ENCODE measurements at regions not wholly inside any gene's neighbourhood (a gene's known extent, or its start where the extent isn't known, plus 50 kb on each side); places are given as distances from the start of the nearest gene placed in this dataset.

GRCh38 chr10:123582084-123582989, 83.8 kb upstream of the GPR26 start:
- H3K4me1 ChIP-seq, result peaks cover 7 to 25% (median 24%) of the 10 kb centered on the region in 4 donors
- 19% methylated on average over 6 of the region's 6 CpGs for WGBS
- intact Hi-C loops (cut with DNase I), result loop anchor here (1.0 to 10.0 kb wide), 3 partner anchors 192 to 810 kb away; no protein-coding TSS in a partner anchor
- no peaks in the 10 kb centered on the region for H3K36me3 ChIP-seq
- H3K9me3 ChIP-seq, result no peaks in the 10 kb centered on the region
- peaks cover 0 to 10% (median 2%) of the 10 kb centered on the region in 4 donors for H3K27me3 ChIP-seq
- H3K4me3 ChIP-seq, result no peak overlapping the region
- TF ChIP-seq POLR2AphosphoS5 (IDR thresholded peaks at IDR 0.05), result peak in 1 of 2 donors; percentile 42
- TF ChIP-seq EP300 (IDR thresholded peaks at IDR 0.05), result no peak
- peak; percentile 82 to 85 (median 85) for TF ChIP-seq CTCF (IDR thresholded peaks at IDR 0.05)
- no peak for TF ChIP-seq POLR2A (IDR thresholded peaks at IDR 0.05; ENCODE audit: low read depth)
- H3K27ac ChIP-seq (replicated peaks in 1 of 4), result no peak overlapping the region
- peak; percentile 96 for DNase-seq (ENCODE audit: extremely low spot score)

- H3K9me3 ChIP-seq, result no peaks in the 10 kb centered on the region
- H3K4me3 ChIP-seq, result peak overlapping the region in 3 of 4 donors; percentile 16 to 23 (median 22)
- TF ChIP-seq POLR2AphosphoS5 (IDR thresholded peaks at IDR 0.05) (peak; percentile 23 to 77), CTCF (IDR thresholded peaks at IDR 0.05) (peak; percentile 86 to 91 (median 88)), EP300 (IDR thresholded peaks at IDR 0.05) (no peak)
- H3K27me3 ChIP-seq, result peaks cover 0 to 9% (median 2%) of the 10 kb centered on the region in 4 donors
- H3K27ac ChIP-seq (replicated peaks in 1 of 4), result peak overlapping the region; percentile 44 to 72 (median 64)
- peaks cover 7 to 25% (median 24%) of the 10 kb centered on the region in 4 donors for H3K4me1 ChIP-seq
- peak; percentile 94 for DNase-seq (ENCODE audit: extremely low spot score)
- no peaks in the 10 kb centered on the region for H3K36me3 ChIP-seq
- intact Hi-C loops (cut with DNase I), result loop anchor here (5.0 to 10.0 kb wide), 2 partner anchors 191 to 808 kb away; no protein-coding TSS in a partner anchor
- WGBS, result 8% methylated on average over 20 of the region's 24 CpGs
Observed at GRCh38 chr10:123583639-123584418, 82.3 kb upstream of the GPR26 start.

- Histone ChIP-seq H3K4me1 (peaks cover 7 to 25% (median 24%) of the 10 kb centered on the region in 4 donors), H3K27me3 (peaks cover 0 to 9% (median 2%) of the 10 kb centered on the region in 4 donors), H3K27ac (replicated peaks in 1 of 4) (peak overlapping the region; percentile 44 to 72 (median 64)), H3K36me3 (no peaks in the 10 kb centered on the region), H3K4me3 (no peak overlapping the region), H3K9me3 (no peaks in the 10 kb centered on the region)
- no peak for DNase-seq (ENCODE audit: extremely low spot score)
- intact Hi-C loops (cut with DNase I), result loop anchor here (5.0 to 10.0 kb wide), 2 partner anchors 190 to 808 kb away; no protein-coding TSS in a partner anchor
- WGBS, result 79% methylated on average over 4 of the region's 12 CpGs
- TF ChIP-seq POLR2A (IDR thresholded peaks at IDR 0.05; ENCODE audit: low read depth) (no peak), EP300 (IDR thresholded peaks at IDR 0.05) (no peak), CTCF (IDR thresholded peaks at IDR 0.05) (no peak), POLR2AphosphoS5 (IDR thresholded peaks at IDR 0.05) (no peak)
Observed at GRCh38 chr10:123584419-123584775, 81.8 kb upstream of the GPR26 start.

DNA sequence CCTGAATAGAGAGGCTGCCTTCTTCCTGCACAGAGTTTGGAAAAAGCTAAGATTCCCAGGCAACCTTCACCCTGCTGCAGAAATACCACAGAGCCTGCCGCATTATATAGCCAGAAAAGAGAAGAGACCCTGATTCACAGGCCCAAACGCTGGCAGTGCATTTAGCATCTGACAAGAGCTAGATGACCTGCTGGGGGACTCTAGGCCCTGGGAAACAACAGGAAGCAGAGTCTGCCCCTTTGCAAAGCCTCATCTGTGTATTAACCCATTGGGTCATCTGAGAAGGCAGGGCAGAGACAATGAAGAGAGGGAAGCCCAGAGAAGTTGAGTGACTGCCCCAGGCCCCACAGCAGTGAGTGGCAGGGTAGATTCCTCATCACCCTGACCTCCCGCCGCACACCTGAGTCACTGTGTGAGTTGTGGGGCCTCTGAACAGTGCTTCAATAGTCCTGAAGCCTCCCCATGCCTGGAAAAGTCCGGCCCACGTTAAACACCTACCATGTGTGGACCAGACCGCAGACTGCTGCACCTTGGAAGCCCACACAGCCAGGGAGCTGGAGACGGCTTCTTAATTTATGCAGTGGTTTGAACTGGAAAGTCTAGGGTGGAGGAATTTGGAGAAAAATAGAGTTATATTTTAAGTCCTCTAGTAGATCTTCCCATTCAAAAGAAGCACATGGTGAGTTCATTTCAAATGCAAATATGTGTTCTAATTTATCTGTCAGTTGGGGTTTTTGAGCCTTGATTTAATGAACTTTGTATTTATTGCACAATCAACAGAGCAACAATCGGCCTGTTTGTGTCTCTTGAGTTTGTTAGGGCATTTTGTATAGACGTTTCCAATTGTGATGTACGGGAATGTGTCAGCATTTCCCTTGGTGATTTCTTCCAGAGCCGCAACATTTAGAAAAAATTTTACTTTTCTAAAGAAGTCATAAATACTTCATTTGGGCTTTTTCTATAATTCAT, 80.4 kb upstream of the GPR26 start:
- 84% methylated on average over 9 of the region's 12 CpGs for WGBS
- H3K4me1 ChIP-seq, result peaks cover 7 to 25% (median 24%) of the 10 kb centered on the region in 4 donors
- H3K9me3 ChIP-seq, result no peaks in the 10 kb centered on the region
- DNase-seq (ENCODE audit: extremely low spot score), result no peak
- no peak overlapping the region for H3K4me3 ChIP-seq
- H3K27me3 ChIP-seq, result peaks cover 0 to 6% (median 1%) of the 10 kb centered on the region in 4 donors
- H3K27ac ChIP-seq (replicated peaks in 1 of 4), result no peak overlapping the region
- H3K36me3 ChIP-seq, result no peaks in the 10 kb centered on the region
- intact Hi-C loops (cut with DNase I), result loop anchor here (10.0 kb wide), 1 partner anchor 189 kb away; no protein-coding TSS in a partner anchor
- TF ChIP-seq CTCF (IDR thresholded peaks at IDR 0.05) (no peak), POLR2A (IDR thresholded peaks at IDR 0.05; ENCODE audit: low read depth) (no peak), POLR2AphosphoS5 (IDR thresholded peaks at IDR 0.05) (no peak), EP300 (IDR thresholded peaks at IDR 0.05) (no peak)
